ENCODE measurements at regions not wholly inside any gene's neighbourhood (a gene's known extent, or its start where the extent isn't known, plus 50 kb on each side); places are given as distances from the start of the nearest gene placed in this dataset.

- Histone ChIP-seq H3K27me3 (ENCODE audit: insufficient read depth, low read length) (no peaks in the 10 kb centered on the region), H3K4me2 (ENCODE audit: low read length) (no peak overlapping the region), H2BK5ac (ENCODE audit: low read depth, low read length, poor library complexity) (no peak overlapping the region), H3K79me2 (ENCODE audit: control insufficient read depth, insufficient read depth, low read length, poor library complexity) (no peaks in the 10 kb centered on the region), H3K14ac (ENCODE audit: low read length) (no peak overlapping the region), H3K18ac (ENCODE audit: low read length) (no peak overlapping the region), H2BK12ac (ENCODE audit: low read length) (no peak overlapping the region), H2BK120ac (ENCODE audit: insufficient read depth, low read length, poor library complexity) (no peak overlapping the region), H2AFZ (ENCODE audit: insufficient read depth, low read length, poor library complexity) (no peak overlapping the region), H3K9ac (ENCODE audit: low read length) (no peak overlapping the region), H3K27ac (ENCODE audit: low read depth, low read length) (no peak overlapping the region), H3K23ac (ENCODE audit: low read length) (no peak overlapping the region), H4K8ac (ENCODE audit: low read depth, low read length) (no peak overlapping the region), H4K91ac (ENCODE audit: low read depth, low read length) (no peak overlapping the region), H3K9me3 (ENCODE audit: insufficient read depth, low read depth, low read length) (peaks cover 3% of the 10 kb centered on the region), H3K79me1 (ENCODE audit: low read length) (no peaks in the 10 kb centered on the region), H2AK5ac (ENCODE audit: low read length) (no peak overlapping the region), H3K4me1 (ENCODE audit: control insufficient read depth in 1 of 2, insufficient read depth in 2 of 2, low read length in 2 of 2) (no peaks in the 10 kb centered on the region), H3K4ac (ENCODE audit: low read depth, low read length) (no peak overlapping the region), H3K4me3 (ENCODE audit: low read depth, low read length) (no peak overlapping the region), H4K12ac (ENCODE audit: low read depth, low read length) (no peak overlapping the region), H3K36me3 (ENCODE audit: control insufficient read depth in 1 of 2, insufficient read depth in 2 of 2, low read length in 2 of 2) (no peaks in the 10 kb centered on the region)
- DNase-seq: no peak
- no CpG with 5 or more reads among the region's 9 CpGs for WGBS (ENCODE audit: extremely low coverage, insufficient coverage, insufficient read length)
Measured at GRCh38 chr2:45072064-45072861, 63.0 kb upstream of the SIX2 start.

- Histone ChIP-seq H4K91ac (ENCODE audit: low read depth, low read length) (no peak overlapping the region), H3K79me2 (ENCODE audit: control insufficient read depth, insufficient read depth, low read length, poor library complexity) (no peaks in the 10 kb centered on the region), H3K27me3 (ENCODE audit: insufficient read depth, low read length) (no peaks in the 10 kb centered on the region), H3K36me3 (ENCODE audit: control insufficient read depth in 1 of 2, insufficient read depth in 2 of 2, low read length in 2 of 2) (no peaks in the 10 kb centered on the region), H3K4me3 (ENCODE audit: low read depth, low read length) (no peak overlapping the region), H3K79me1 (ENCODE audit: low read length) (no peaks in the 10 kb centered on the region), H3K9ac (ENCODE audit: low read length) (no peak overlapping the region), H3K9me3 (ENCODE audit: insufficient read depth, low read depth, low read length) (peaks cover 3% of the 10 kb centered on the region), H2BK5ac (ENCODE audit: low read depth, low read length, poor library complexity) (no peak overlapping the region), H4K8ac (ENCODE audit: low read depth, low read length) (no peak overlapping the region), H3K27ac (ENCODE audit: low read depth, low read length) (no peak overlapping the region), H3K23ac (ENCODE audit: low read length) (no peak overlapping the region), H3K18ac (ENCODE audit: low read length) (no peak overlapping the region), H3K4me2 (ENCODE audit: low read length) (no peak overlapping the region), H2BK120ac (ENCODE audit: insufficient read depth, low read length, poor library complexity) (no peak overlapping the region), H4K12ac (ENCODE audit: low read depth, low read length) (no peak overlapping the region), H3K14ac (ENCODE audit: low read length) (no peak overlapping the region), H2BK12ac (ENCODE audit: low read length) (no peak overlapping the region), H2AK5ac (ENCODE audit: low read length) (no peak overlapping the region), H3K4me1 (ENCODE audit: control insufficient read depth in 1 of 2, insufficient read depth in 2 of 2, low read length in 2 of 2) (no peaks in the 10 kb centered on the region), H3K4ac (ENCODE audit: low read depth, low read length) (no peak overlapping the region), H2AFZ (ENCODE audit: insufficient read depth, low read length, poor library complexity) (no peak overlapping the region)
- no CpG with 5 or more reads among the region's 9 CpGs for WGBS (ENCODE audit: extremely low coverage, insufficient coverage, insufficient read length)
- DNase-seq: no peak
Measured at GRCh38 chr2:45070113-45070652, 60.9 kb upstream of the SIX2 start.

- no peak overlapping the region for H3K4me2 ChIP-seq (ENCODE audit: low read length)
- H3K9ac ChIP-seq (ENCODE audit: low read length): no peak overlapping the region
- H3K14ac ChIP-seq (ENCODE audit: low read length): no peak overlapping the region
- H3K79me1 ChIP-seq (ENCODE audit: low read length): no peaks in the 10 kb centered on the region
- no peak overlapping the region for H3K4ac ChIP-seq (ENCODE audit: low read depth, low read length)
- H4K12ac ChIP-seq (ENCODE audit: low read depth, low read length): no peak overlapping the region
- no CpG with 5 or more reads among the region's 5 CpGs for WGBS (ENCODE audit: extremely low coverage, insufficient coverage, insufficient read length)
- peaks cover 3% of the 10 kb centered on the region for H3K9me3 ChIP-seq (ENCODE audit: insufficient read depth, low read depth, low read length)
- H3K18ac ChIP-seq (ENCODE audit: low read length): no peak overlapping the region
- no peak overlapping the region for H4K8ac ChIP-seq (ENCODE audit: low read depth, low read length)
- no peaks in the 10 kb centered on the region for H3K4me1 ChIP-seq (ENCODE audit: control insufficient read depth in 1 of 2, insufficient read depth in 2 of 2, low read length in 2 of 2)
- no peaks in the 10 kb centered on the region for H3K36me3 ChIP-seq (ENCODE audit: control insufficient read depth in 1 of 2, insufficient read depth in 2 of 2, low read length in 2 of 2)
- no peak overlapping the region for H3K27ac ChIP-seq (ENCODE audit: low read depth, low read length)
- H3K4me3 ChIP-seq (ENCODE audit: low read depth, low read length): no peak overlapping the region
- H2BK120ac ChIP-seq (ENCODE audit: insufficient read depth, low read length, poor library complexity): no peak overlapping the region
- H4K91ac ChIP-seq (ENCODE audit: low read depth, low read length): no peak overlapping the region
- H3K27me3 ChIP-seq (ENCODE audit: insufficient read depth, low read length): no peaks in the 10 kb centered on the region
- H3K79me2 ChIP-seq (ENCODE audit: control insufficient read depth, insufficient read depth, low read length, poor library complexity): no peaks in the 10 kb centered on the region
- H2AFZ ChIP-seq (ENCODE audit: insufficient read depth, low read length, poor library complexity): no peak overlapping the region
- no peak overlapping the region for H3K23ac ChIP-seq (ENCODE audit: low read length)
- no peak overlapping the region for H2AK5ac ChIP-seq (ENCODE audit: low read length)
- H2BK12ac ChIP-seq (ENCODE audit: low read length): no peak overlapping the region
- DNase-seq: no peak
- H2BK5ac ChIP-seq (ENCODE audit: low read depth, low read length, poor library complexity): no peak overlapping the region
Measured at GRCh38 chr2:45069684-45070083, 60.4 kb upstream of the SIX2 start.

- no peak overlapping the region for H2BK5ac ChIP-seq (ENCODE audit: low read depth, low read length, poor library complexity)
- H3K79me1 ChIP-seq (ENCODE audit: low read length): no peaks in the 10 kb centered on the region
- H4K12ac ChIP-seq (ENCODE audit: low read depth, low read length): no peak overlapping the region
- no peak overlapping the region for H2AK5ac ChIP-seq (ENCODE audit: low read length)
- no peak overlapping the region for H3K27ac ChIP-seq (ENCODE audit: low read depth, low read length)
- H3K36me3 ChIP-seq (ENCODE audit: control insufficient read depth in 1 of 2, insufficient read depth in 2 of 2, low read length in 2 of 2): no peaks in the 10 kb centered on the region
- no peak overlapping the region for H3K18ac ChIP-seq (ENCODE audit: low read length)
- H2BK12ac ChIP-seq (ENCODE audit: low read length): no peak overlapping the region
- H4K8ac ChIP-seq (ENCODE audit: low read depth, low read length): no peak overlapping the region
- no peak overlapping the region for H4K91ac ChIP-seq (ENCODE audit: low read depth, low read length)
- H3K27me3 ChIP-seq (ENCODE audit: insufficient read depth, low read length): no peaks in the 10 kb centered on the region
- H3K4me1 ChIP-seq (ENCODE audit: control insufficient read depth in 1 of 2, insufficient read depth in 2 of 2, low read length in 2 of 2): no peaks in the 10 kb centered on the region
- H3K14ac ChIP-seq (ENCODE audit: low read length): no peak overlapping the region
- H2AFZ ChIP-seq (ENCODE audit: insufficient read depth, low read length, poor library complexity): no peak overlapping the region
- H3K79me2 ChIP-seq (ENCODE audit: control insufficient read depth, insufficient read depth, low read length, poor library complexity): no peaks in the 10 kb centered on the region
- no peak overlapping the region for H2BK120ac ChIP-seq (ENCODE audit: insufficient read depth, low read length, poor library complexity)
- no peak for DNase-seq
- no peak overlapping the region for H3K4me2 ChIP-seq (ENCODE audit: low read length)
- H3K23ac ChIP-seq (ENCODE audit: low read length): no peak overlapping the region
- no peak overlapping the region for H3K4me3 ChIP-seq (ENCODE audit: low read depth, low read length)
- H3K4ac ChIP-seq (ENCODE audit: low read depth, low read length): no peak overlapping the region
- H3K9ac ChIP-seq (ENCODE audit: low read length): no peak overlapping the region
- peaks cover 3% of the 10 kb centered on the region for H3K9me3 ChIP-seq (ENCODE audit: insufficient read depth, low read depth, low read length)
- no CpG with 5 or more reads among the region's 9 CpGs for WGBS (ENCODE audit: extremely low coverage, insufficient coverage, insufficient read length)
Measured at GRCh38 chr2:45068571-45069140, 59.4 kb upstream of the SIX2 start.

Measured in trophoblast cell (in vitro differentiated cells and primary cell).